GM12873 (cell line): ENCODE measurements at regions not wholly inside any gene's neighbourhood (a gene's known extent, or its start where the extent isn't known, plus 50 kb on each side); places are given as distances from the start of the nearest gene placed in this dataset.

ENCODE experiments used
- TF ChIP-seq, protein P1 (sequence below): IDR thresholded peaks from 2 replicates; pipeline ENCODE4 v1.5.1; 2012; ENCODE audit warnings: low read depth, mild to moderate bottlenecking, moderate library complexity, low read length, control low read depth; ENCODE audit not compliant: insufficient read depth; ENCODE audit errors: missing control alignments

DNA sequence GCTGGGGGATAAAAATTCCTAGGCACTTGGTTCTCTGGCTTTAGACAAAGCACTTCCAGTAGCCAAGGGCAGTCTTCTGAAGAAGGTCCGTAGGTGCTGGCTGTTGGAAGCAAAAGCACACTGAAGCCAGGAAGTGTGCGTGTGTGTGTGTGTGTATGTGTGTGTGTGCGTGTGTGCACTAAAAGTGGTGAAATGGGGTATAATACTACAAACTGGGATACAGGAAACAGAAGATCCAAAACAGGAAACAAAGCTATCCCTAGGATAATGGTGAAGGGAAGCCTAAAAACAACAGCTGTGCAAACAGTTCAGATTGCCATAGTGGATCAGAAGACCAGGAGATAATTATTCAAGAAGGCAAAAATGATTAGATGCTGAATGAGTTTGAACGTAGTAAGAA, 103.4 kb downstream of the IL20RB start:
- TF ChIP-seq, protein P1, sequence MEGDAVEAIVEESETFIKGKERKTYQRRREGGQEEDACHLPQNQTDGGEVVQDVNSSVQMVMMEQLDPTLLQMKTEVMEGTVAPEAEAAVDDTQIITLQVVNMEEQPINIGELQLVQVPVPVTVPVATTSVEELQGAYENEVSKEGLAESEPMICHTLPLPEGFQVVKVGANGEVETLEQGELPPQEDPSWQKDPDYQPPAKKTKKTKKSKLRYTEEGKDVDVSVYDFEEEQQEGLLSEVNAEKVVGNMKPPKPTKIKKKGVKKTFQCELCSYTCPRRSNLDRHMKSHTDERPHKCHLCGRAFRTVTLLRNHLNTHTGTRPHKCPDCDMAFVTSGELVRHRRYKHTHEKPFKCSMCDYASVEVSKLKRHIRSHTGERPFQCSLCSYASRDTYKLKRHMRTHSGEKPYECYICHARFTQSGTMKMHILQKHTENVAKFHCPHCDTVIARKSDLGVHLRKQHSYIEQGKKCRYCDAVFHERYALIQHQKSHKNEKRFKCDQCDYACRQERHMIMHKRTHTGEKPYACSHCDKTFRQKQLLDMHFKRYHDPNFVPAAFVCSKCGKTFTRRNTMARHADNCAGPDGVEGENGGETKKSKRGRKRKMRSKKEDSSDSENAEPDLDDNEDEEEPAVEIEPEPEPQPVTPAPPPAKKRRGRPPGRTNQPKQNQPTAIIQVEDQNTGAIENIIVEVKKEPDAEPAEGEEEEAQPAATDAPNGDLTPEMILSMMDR = no peak

DNA sequence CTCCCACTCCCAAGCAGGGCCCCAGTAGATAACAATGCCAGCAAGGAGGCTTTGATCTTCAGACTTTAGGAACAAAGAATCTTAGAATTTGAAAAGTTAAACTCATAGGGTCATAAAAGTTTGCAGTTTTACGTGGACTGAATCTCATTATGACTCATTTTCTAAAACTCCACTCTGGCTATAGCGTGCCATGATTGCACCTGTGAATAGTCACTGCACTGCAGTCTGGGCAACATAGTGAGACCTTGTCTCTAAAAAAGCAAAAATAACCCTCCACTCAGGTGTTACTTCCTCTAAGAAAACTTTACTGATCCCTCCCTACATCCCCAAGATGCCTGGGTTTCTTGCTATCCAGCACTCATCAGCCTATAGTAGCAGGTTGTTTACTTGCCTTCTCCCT, 104.5 kb downstream of the IL20RB start:
- TF ChIP-seq, protein P1 = no peak

GRCh38 chr3:137065381-137065780, 107.6 kb downstream of the IL20RB start:
- TF ChIP-seq, protein P1 = no peak

DNA sequence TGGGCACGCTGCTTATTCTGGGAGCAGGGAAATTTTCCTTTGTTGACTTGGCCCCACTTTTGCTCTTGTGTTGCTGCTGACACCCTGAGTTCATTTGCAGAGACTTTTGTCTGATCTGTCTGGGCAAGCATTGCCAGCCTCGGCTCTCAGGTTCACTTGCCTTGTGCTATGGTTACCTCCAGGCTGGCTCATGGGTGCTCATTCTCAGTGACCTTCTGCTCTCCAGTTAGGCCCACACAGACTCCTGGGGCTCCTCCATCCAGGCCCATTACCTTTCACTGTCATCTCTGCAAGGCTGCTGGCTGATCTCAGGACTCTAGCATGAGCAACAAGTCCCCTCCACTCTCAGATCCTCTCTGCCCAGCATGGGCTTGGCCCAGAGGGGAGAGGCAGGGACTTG, 108.3 kb downstream of the IL20RB start:
- TF ChIP-seq, protein P1 = no peak

- TF ChIP-seq, protein P1 = no peak
Measured at GRCh38 chr3:137071104-137071503, 113.3 kb downstream of the IL20RB start.

DNA sequence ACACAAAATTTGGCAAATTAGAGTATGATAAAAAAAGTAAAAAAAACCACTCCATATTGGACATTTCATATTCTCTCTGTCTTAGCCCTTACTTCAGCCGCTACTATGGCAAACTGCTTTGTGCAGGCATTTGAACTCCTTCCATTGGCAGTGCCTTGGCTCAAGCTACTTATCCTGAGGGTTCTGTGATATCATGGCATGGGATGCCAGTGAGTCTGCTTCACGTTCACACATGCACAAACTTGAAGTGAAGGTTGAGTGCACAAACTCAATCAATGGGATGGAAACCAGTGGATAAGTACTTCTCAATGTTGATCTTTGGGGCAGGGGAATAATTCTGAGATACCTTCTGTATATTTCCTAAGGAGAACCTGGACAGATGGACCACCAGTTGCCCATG, 117.2 kb downstream of the IL20RB start:
- TF ChIP-seq, protein P1 = no peak

GRCh38 chr3:137078040-137078439, 120.3 kb downstream of the IL20RB start:
- TF ChIP-seq, protein P1 = no peak
